GM12864 (cell line): ENCODE measurements at regions not wholly inside any gene's neighbourhood (a gene's known extent, or its start where the extent isn't known, plus 50 kb on each side); places are given as distances from the start of the nearest gene placed in this dataset.

Experiments
- DNase-seq: peaks from one replicate; pipeline ENCODE4 v3.0.0-alpha.2; 2011; ENCODE audit warnings: low read depth
- H3K4me3 ChIP-seq: 2 replicates; pipeline ENCODE4 v1.5.1; 2011; ENCODE audit warnings: mild to moderate bottlenecking, low read depth, low read length, control low read depth
- TF ChIP-seq, protein P1 (sequence below): IDR thresholded peaks from 2 replicates; pipeline ENCODE4 v1.5.1; 2011; ENCODE audit warnings: low read depth, mild to moderate bottlenecking, moderate library complexity, low read length, control low read depth, inconsistent platforms; ENCODE audit errors: missing control alignments

DNA sequence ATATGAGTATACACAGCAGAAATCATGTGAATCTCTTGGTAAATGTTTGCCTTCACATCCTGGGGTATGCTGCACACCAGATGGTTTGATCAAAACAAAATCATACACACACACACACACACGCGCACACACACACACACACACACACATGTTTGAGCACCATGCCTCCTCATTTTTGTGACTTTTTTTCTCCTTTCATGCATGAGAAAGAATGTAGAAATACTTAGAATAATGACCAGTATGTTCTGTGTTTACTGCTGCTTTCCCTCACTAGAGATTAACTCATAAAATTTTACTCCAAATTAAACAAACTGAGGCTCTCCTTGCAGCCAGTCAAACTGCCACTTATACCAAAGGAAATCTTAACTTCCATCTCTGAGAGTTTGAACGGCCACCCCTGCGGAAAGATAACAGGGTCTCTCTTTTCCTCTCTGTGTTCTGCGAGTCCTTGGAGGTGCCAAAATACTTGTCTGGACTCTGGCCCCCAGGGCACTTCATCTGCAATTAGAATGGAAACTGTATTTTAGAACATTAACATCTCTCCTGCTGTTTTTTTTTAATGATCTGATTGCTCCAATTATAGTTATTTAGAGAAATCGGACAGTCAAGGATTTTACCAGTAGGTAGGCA lies 320.8 kb upstream of the NFE2L3 start:
- no peak for DNase-seq
- TF ChIP-seq, protein P1, sequence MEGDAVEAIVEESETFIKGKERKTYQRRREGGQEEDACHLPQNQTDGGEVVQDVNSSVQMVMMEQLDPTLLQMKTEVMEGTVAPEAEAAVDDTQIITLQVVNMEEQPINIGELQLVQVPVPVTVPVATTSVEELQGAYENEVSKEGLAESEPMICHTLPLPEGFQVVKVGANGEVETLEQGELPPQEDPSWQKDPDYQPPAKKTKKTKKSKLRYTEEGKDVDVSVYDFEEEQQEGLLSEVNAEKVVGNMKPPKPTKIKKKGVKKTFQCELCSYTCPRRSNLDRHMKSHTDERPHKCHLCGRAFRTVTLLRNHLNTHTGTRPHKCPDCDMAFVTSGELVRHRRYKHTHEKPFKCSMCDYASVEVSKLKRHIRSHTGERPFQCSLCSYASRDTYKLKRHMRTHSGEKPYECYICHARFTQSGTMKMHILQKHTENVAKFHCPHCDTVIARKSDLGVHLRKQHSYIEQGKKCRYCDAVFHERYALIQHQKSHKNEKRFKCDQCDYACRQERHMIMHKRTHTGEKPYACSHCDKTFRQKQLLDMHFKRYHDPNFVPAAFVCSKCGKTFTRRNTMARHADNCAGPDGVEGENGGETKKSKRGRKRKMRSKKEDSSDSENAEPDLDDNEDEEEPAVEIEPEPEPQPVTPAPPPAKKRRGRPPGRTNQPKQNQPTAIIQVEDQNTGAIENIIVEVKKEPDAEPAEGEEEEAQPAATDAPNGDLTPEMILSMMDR: no peak
- H3K4me3 ChIP-seq: no peak overlapping the region

DNA sequence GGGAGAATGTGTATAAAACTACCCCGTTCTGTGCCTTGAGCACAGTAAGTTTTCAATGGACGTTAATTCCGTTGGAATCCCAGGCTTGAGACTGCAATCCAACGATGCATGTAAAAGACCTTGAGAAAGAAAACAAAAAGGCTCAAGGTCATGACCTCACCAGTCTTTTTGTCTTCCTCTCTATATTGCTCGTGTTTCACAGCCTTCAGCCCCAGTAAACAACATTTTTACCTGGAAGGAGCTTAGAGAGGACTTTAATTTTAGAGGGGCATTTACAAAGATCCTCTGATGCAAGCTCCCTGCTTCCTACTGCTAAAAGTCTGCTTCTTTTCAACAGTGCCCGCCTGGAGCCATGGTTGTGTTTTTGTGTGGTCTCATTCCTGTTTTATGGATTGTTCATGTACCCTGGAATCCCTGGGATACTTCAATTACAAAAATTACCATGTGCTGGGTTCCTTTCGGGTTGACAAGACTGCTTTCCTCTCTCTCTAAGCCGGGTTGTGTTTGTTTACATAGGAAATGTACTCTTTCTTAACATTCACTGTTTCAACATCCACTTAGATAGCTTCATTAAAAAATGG lies 320.1 kb upstream of the NFE2L3 start:
- no peak for DNase-seq
- TF ChIP-seq, protein P1: no peak
- no peak overlapping the region for H3K4me3 ChIP-seq

DNA sequence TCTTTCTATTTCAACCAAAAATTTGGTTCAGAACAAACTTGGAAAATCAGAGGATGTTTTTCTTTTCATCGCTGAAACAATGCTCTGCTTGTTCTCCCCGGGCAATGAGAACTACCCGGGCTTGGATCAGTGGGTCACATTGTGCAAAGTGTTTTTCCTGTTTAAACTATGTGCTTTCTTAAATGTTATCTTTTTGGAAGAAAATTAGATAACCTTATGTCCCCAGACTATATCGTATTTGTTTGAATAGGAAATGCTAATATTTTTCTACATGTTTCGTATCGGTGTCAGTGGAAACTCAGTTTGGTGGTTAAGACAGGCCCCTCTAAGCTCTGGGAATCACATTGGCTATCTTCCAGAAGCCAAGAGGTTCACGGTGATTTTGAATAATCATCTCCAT lies 319.5 kb upstream of the NFE2L3 start:
- TF ChIP-seq, protein P1: no peak
- no peak overlapping the region for H3K4me3 ChIP-seq
- DNase-seq: no peak

DNA sequence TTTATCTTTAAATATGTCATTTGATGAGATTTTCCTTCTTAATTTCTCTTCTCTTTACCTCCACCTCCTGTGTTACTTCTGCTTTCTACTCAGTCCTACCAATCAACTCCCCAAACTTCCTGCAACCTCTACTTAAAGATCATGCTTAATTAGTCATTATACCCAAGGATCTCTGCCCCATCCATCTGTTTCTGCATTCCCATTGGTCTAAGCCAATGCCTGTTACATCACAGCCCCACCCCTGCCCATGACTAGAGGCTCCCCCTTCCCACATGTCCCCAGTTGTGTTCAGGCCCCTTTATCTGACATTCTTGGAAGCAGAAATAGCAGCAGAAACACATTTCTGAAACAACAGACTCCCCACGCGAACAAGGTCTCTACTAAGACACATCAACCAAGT lies 319.1 kb upstream of the NFE2L3 start:
- TF ChIP-seq, protein P1: no peak
- no peak overlapping the region for H3K4me3 ChIP-seq
- no peak for DNase-seq

DNA sequence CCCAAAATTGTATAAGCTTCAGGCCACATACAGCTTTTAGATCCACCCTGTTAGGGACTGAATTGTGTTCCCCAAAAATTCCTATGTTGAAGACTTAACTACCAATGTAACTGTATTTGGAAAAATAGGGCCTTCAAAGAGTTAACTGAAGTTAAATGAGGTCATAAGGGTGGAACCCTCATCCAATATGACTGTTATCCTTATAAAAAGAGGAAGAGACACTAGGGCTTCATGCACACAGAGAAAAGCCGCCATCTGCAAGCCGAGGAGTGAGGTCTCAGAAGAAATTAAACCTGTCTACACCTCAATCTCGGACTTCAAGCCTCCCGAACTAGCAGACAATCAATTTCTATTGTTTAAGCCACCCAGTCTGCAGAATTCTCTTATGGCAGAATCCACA lies 317.9 kb upstream of the NFE2L3 start:
- H3K4me3 ChIP-seq: no peak overlapping the region
- no peak for DNase-seq

DNA sequence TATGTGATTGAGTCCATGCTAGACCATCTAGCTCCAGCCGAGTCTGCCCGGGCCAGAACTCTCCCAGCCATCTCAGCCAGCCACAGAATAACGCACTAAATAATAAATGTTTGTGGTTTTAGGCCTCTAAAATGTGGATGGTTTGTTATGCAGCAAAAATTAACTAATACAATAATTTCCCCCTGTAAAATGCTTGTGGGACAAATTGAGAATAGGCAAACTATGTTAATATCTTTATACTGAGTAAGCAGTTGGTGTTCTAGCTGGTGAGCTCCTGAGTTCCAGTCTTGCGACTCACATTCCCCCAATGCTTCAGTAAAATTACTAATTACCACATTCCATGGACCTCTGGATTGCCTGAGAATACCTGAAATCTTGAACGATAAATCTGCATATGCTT lies 316.8 kb upstream of the NFE2L3 start:
- no peak overlapping the region for H3K4me3 ChIP-seq
- no peak for DNase-seq
- TF ChIP-seq, protein P1: no peak

More for the DNA sequence above, 317.9 kb upstream of the NFE2L3 start:
- TF ChIP-seq, protein P1: no peak
